Hepatocyte (in vitro differentiated cells): ENCODE measurements at regions not wholly inside any gene's neighbourhood (a gene's known extent, or its start where the extent isn't known, plus 50 kb on each side); places are given as distances from the start of the nearest gene placed in this dataset.

Source experiments
- DNase-seq: peaks from one replicate; pipeline ENCODE4 v3.0.0-alpha.2; 2016; ENCODE audit warnings: low spot score
- H2AFZ ChIP-seq: fragments of 200-600 bp; sonication (generic); 2 replicates; pipeline ENCODE4 v1.6.0; 2016; ENCODE audit warnings: antibody characterized with exemption, mild to moderate bottlenecking
- H3K27ac ChIP-seq: fragments of 200-600 bp; sonication (generic); 2 replicates; pipeline ENCODE4 v1.5.1; 2016; ENCODE audit warnings: mild to moderate bottlenecking
- H3K27me3 ChIP-seq: fragments of 200-600 bp; sonication (generic); 2 replicates; pipeline ENCODE4 v1.6.1; 2016
- H3K36me3 ChIP-seq: fragments of 200-600 bp; sonication (generic); replicated peaks from 2 replicates; pipeline ENCODE4 v1.5.1; 2016; ENCODE audit warnings: low read depth; ENCODE audit not compliant: insufficient read depth
- H3K4me1 ChIP-seq: fragments of 200-600 bp; sonication (generic); 2 replicates; pipeline ENCODE4 v1.5.1; 2016; ENCODE audit warnings: mild to moderate bottlenecking, moderate library complexity; ENCODE audit not compliant: insufficient read depth
- H3K4me2 ChIP-seq: fragments of 200-600 bp; sonication (generic); 2 replicates; pipeline ENCODE4 v1.6.0; 2016
- H3K4me3 ChIP-seq: fragments of 200-600 bp; sonication (generic); 2 replicates; pipeline ENCODE4 v1.5.1; 2016; ENCODE audit warnings: mild to moderate bottlenecking
- H3K79me2 ChIP-seq: fragments of 200-600 bp; sonication (generic); 2 replicates; pipeline ENCODE4 v1.6.0; 2017; ENCODE audit warnings: mild to moderate bottlenecking
- H3K9me2 ChIP-seq: fragments of 200-600 bp; sonication (generic); replicated peaks from 2 replicates; pipeline ENCODE4 v1.6.0; 2017; ENCODE audit warnings: mild to moderate bottlenecking; ENCODE audit not compliant: insufficient read depth
- H3K9me3 ChIP-seq: fragments of 200-600 bp; sonication (generic); 2 replicates; pipeline ENCODE4 v1.5.1; 2016; ENCODE audit warnings: low read depth, mild to moderate bottlenecking
- H4K20me1 ChIP-seq: fragments of 200-600 bp; sonication (generic); 2 replicates; pipeline ENCODE4 v1.6.0; 2016; ENCODE audit warnings: mild to moderate bottlenecking; ENCODE audit not compliant: insufficient read depth, poor library complexity, severe bottlenecking
- CTCF ChIP-seq: fragments of 200-600 bp; sonication (generic); IDR thresholded peaks from 2 replicates; pipeline ENCODE4 v1.5.1; 2016; ENCODE audit warnings: antibody characterized with exemption, mild to moderate bottlenecking; ENCODE audit not compliant: poor library complexity
- EZH2 ChIP-seq: fragments of 200-600 bp; sonication (generic); IDR thresholded peaks from 2 replicates; pipeline ENCODE4 v1.6.1; 2016; ENCODE audit warnings: antibody characterized with exemption, mild to moderate bottlenecking, borderline replicate concordance
- EZH2phosphoT487 ChIP-seq: fragments of 200-600 bp; sonication (generic); IDR thresholded peaks from one replicate; pipeline ENCODE4 v1.6.1; 2018; ENCODE audit warnings: antibody characterized with exemption, mild to moderate bottlenecking, low read depth, moderate library complexity; ENCODE audit not compliant: unreplicated experiment, severe bottlenecking
- WGBS: methylation state at CpG from one replicate; pipeline ENCODE4 v1.1.6; 2016; ENCODE audit warnings: low lambda C conversion rate; ENCODE audit errors: missing lambda C conversion rate; 5-methylcytosine and 5-hydroxymethylcytosine counted together

GRCh38 chr4:11189756-11190155 is 238.9 kb downstream of the HS3ST1 start:
- Histone ChIP-seq H2AFZ (no peak overlapping the region), H3K9me3 (no peaks in the 10 kb centered on the region)
- TF ChIP-seq EZH2 (no peak), CTCF (no peak), EZH2phosphoT487 (no peak)

DNA sequence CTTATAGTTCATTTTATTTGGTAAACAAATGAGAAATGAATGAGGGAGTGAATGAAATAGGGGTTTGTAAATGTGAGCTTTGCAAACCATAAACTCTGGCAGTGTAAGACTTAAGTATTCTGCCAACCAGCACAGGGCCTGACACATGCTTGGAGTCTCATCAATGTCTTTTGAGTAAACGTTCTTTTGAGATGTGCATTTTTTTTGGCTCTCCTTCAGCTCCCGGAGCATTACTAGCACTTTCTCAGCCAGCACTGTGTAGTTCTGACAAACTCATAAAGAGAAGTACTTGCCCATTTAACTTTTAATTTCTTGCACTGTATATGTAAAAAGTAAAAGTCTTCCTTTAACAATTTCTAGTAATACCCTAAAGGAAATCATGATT is 245.3 kb downstream of the HS3ST1 start:
- WGBS = 61% methylated on average over 2 of the region's 2 CpGs
- no peaks in the 10 kb centered on the region for H3K79me2 ChIP-seq
- no peak for TF ChIP-seq EZH2phosphoT487
- TF ChIP-seq EZH2 = no peak
- TF ChIP-seq CTCF = no peak

More at GRCh38 chr4:11189756-11190155, 238.9 kb downstream of the HS3ST1 start:
- H3K36me3 ChIP-seq = no peaks in the 10 kb centered on the region
- no peak overlapping the region for H3K4me3 ChIP-seq
- no peaks in the 10 kb centered on the region for H3K9me2 ChIP-seq
- no peak overlapping the region for H3K4me2 ChIP-seq
- no peaks in the 10 kb centered on the region for H3K79me2 ChIP-seq
- no peak overlapping the region for H3K27ac ChIP-seq
- H3K27me3 ChIP-seq = no peaks in the 10 kb centered on the region
- no peaks in the 10 kb centered on the region for H4K20me1 ChIP-seq
- no peaks in the 10 kb centered on the region for H3K4me1 ChIP-seq
- no peak for DNase-seq
- WGBS = 31% methylated on average over 2 of the region's 2 CpGs

DNA sequence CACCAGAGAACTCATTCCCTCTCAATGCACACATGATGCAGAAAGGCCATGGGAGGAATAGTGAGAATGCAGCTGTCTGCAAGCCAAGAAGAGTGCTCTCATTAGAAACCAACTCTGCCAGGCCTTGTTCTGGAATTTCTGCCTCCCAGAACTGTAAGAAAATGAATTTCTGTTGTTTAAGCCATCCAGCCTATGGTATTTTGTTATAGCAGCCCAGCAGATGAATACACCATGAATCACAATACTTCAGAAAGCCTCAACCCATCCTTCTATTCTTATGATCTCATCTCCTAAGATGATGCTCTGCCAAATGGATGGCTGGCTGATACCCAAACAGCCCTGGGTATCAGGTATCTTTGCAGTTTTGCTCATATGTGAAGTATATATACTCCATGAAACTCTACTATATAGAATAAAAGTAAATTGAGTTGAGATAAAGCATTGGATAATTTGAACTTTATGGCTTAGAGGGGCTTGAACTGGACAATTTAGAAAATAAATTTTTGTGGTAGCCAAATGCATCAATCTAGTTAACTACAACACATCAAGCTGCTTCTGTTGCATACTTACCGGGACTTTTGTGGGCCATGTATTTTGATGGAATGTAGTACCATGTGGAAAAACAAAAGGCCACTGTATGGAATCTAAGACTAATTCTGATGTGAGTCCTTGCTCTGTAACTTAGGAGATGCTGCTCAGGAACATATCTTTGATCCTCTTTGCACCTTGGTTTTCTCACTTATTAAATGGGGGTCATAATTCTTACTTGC is 245.9 kb downstream of the HS3ST1 start:
- WGBS = 88% methylated on average over 1 of the region's 1 CpG
- Histone ChIP-seq H3K4me1 (no peaks in the 10 kb centered on the region), H3K36me3 (no peaks in the 10 kb centered on the region), H3K9me2 (no peaks in the 10 kb centered on the region), H3K27me3 (no peaks in the 10 kb centered on the region), H3K27ac (no peak overlapping the region), H3K79me2 (no peaks in the 10 kb centered on the region), H3K4me3 (no peak overlapping the region), H4K20me1 (no peaks in the 10 kb centered on the region), H3K9me3 (no peaks in the 10 kb centered on the region), H2AFZ (no peak overlapping the region), H3K4me2 (no peak overlapping the region)
- TF ChIP-seq EZH2phosphoT487 = no peak
- no peak for TF ChIP-seq CTCF
- no peak for TF ChIP-seq EZH2
- no peak for DNase-seq

More for the DNA sequence above, 245.3 kb downstream of the HS3ST1 start:
- H3K4me1 ChIP-seq = no peaks in the 10 kb centered on the region
- H3K9me3 ChIP-seq = no peaks in the 10 kb centered on the region
- no peaks in the 10 kb centered on the region for H4K20me1 ChIP-seq
- H3K36me3 ChIP-seq = no peaks in the 10 kb centered on the region
- no peaks in the 10 kb centered on the region for H3K27me3 ChIP-seq
- H3K4me3 ChIP-seq = no peak overlapping the region
- H3K9me2 ChIP-seq = no peaks in the 10 kb centered on the region
- no peak overlapping the region for H2AFZ ChIP-seq
- no peak overlapping the region for H3K4me2 ChIP-seq
- no peak for DNase-seq
- H3K27ac ChIP-seq = no peak overlapping the region
